T47D (cell line): ENCODE measurements at regions not wholly inside any gene's neighbourhood (a gene's known extent, or its start where the extent isn't known, plus 50 kb on each side); places are given as distances from the start of the nearest gene placed in this dataset.

Experiments
- DNase-seq, 2 experiments: peaks; one replicate each; pipeline versions ENCODE4 v3.0.0 to v3.0.0-alpha.2; 2011 to 2012; ENCODE audit warnings: low read depth in 1 of 2, low spot score in 1 of 2
- JUND ChIP-seq: IDR thresholded peaks from 2 replicates; pipeline ENCODE4 v1.6.1; 2012; ENCODE audit warnings: low read depth
- in situ Hi-C: cut with HindIII; loops from 2 replicates; pipeline ENCODE4 v1.10.0; 2016; ENCODE audit warnings: low sequenced_read_pairs, low pct_unique_long_range_greater_than_20kb

DNA sequence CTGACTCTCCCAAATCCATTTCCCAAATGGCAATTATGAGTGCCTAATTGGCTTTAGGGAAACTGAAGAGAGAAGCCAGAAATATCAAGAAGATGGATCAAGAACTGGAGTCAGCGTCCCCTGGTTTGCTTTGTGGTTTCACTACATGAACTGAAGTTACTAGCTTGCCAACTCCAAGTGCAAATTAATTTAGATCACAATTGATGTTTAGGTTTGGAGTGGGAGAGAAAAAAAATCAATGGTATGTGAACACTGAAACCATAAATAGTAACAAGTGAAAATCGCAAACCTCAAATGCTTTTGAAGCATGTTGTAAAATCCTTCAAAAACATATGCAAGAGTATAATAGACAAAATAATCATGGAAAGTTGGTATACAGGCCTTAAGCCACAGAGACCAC lies 1528.6 kb upstream of the SLC10A2 start:
- TF ChIP-seq JUND: no peak
- no peak for DNase-seq
- in situ Hi-C loops: no loop called here

DNA sequence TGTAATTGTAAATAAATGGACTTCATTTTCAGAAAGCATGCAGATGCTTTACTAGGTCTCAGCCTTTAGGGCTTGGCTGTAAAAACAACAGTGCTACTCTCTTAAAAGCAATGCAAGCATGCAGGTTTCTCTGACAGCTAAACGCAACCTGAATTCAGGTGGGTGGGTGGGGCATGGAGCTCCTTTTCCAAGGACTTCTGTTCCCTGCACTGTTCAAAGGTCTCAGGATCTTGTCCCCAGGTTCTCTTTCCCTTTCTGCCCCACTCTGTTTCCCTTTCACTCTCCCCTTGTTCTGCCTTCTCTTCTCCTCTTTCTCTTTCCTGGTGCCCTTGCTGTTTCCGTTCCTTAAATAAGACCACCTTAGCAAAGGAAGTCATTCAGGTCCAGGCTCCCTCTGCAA lies 1527.5 kb upstream of the SLC10A2 start:
- TF ChIP-seq JUND: no peak
- no peak for DNase-seq
- in situ Hi-C loops: no loop called here

DNA sequence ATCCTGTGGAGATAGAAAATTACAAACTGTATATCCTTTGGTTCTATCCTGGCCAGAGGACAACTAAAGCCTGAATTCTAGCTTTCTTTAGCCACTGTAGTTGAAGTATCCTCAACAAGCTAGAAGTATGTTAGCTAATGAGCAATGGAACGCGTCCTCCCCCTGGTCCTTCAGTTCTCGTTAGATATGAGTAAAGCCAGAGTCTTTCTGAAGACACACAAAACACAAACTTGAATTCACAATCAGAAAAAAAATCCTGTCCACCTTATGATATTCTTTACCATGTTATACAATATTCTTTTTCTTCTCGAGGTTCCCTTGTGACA lies 1527.0 kb upstream of the SLC10A2 start:
- no peak for DNase-seq
- no peak for TF ChIP-seq JUND
- in situ Hi-C loops: no loop called here

DNA sequence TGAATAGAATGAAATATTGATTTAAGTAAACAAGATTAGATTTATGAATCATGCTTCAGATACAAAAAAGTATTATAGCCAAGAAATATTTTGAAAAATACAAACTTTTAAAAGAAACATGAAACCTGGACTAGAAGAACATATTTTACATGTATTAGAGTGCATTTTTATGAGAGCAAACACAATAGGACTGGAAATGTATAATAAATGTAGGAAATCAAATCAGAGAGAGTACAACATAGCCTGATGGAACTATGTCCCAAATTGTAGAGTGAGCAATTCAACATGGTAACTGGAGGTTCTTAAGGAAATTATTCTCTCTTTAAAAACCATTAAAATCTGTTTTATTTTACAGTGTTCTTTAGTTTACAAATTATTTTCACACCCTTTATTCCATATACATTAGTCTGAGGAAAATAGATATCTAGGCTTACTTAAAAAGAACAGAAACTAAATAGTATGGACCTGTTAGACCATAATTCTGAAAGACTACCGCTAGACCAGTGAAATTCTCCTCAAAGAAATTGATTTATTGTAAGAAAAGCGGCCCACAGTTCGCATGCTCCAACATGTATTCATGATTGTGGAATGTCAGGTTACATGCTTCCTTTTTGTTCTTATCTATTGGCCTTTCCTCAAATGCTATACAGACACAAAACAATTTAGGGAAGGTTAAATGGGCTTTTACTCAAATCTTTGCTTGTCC lies 1526.5 kb upstream of the SLC10A2 start:
- no peak for DNase-seq
- in situ Hi-C loops: no loop called here
- TF ChIP-seq JUND: no peak

DNA sequence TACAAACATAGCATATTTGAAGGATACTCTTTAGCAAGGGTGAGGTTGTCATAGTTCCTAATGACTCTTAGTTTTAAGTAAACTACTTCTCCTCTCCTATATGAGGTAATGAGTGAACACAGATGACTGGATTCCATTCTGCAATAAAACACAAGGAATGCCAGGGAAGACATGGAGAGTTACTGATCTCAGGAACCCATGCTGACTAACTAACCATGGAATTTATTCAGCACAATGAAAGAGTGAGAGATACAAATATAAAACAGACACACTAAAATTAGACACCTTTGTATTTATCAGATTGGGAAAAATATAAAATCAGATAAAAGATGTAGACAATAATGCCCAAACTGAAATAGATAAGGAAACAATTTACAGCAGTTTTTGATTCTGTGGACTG lies 1525.9 kb upstream of the SLC10A2 start:
- in situ Hi-C loops: no loop called here
- DNase-seq: no peak
- TF ChIP-seq JUND: no peak

DNA sequence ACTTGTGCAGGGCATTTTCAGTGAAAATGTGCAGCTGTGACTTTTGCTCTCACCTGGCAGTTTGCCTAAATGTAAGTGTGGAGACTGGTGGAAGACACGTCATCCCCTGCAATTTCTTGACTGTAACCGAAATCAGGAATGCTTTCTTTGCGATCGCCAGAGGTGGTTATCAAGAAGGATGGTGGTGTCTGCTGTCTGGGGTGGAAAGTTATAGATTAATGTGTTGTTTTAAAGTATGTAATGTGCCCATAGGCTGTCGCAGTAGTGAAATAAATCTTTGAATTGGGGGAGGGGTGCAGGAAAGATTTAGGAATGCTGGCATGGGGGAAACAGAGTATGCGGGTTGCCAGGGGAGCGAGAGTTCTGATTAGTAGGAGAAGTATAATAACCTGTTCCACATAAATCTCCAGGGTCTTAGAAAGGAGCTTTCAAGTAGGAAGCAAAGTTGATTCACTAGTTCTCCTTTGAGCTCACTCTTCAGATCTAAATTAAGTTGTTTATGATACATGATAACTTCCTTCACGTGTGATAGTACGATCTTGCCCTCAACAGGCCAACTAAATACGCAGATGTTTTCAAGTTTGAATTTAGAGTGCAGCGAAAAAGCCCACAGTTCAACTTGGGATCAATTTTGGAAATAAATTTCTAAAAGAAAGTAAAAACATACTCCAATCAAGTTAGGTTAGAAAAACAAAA lies 1520.0 kb upstream of the SLC10A2 start:
- no peak for TF ChIP-seq JUND
- in situ Hi-C loops: no loop called here
- DNase-seq: no peak

DNA sequence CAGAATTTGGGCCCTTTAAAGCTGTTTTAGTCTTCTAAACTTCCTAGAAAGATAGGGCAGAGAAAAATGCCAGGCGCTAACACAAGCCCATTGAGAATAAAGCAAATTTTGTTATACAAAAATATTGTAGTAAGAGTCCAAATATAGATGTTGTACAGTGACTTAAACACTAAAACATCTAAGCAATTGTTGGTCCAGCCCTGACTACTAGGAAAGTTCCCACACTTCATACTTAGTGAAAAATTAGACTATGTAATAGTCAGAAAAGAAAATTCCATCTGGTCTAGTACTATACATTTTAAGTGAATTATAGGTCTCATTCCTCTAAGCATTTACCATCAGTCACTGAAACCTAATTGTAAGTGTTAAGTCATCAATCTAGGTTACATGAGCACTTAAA lies 1518.3 kb upstream of the SLC10A2 start:
- no peak for TF ChIP-seq JUND
- in situ Hi-C loops: no loop called here
- DNase-seq: no peak

DNA sequence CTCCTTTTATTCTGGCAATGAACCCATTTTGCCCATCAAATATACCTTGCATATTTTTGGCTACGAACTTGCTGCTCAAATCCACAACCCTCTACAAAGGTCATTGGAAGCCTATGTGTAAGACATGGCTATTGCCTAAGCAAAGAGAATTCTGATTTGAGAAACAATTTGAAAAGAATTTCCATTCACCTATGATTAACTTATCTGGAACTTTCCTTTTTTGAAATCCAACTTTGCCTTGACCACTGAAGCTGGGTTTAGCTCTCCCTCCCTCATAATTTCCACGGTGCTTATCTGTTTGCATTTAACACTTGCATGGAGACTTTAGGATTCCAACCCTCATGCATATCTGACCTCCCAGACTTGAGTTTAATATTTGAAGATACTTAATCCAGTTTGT lies 1514.7 kb upstream of the SLC10A2 start:
- in situ Hi-C loops: no loop called here
- DNase-seq: no peak
- TF ChIP-seq JUND: no peak

DNA sequence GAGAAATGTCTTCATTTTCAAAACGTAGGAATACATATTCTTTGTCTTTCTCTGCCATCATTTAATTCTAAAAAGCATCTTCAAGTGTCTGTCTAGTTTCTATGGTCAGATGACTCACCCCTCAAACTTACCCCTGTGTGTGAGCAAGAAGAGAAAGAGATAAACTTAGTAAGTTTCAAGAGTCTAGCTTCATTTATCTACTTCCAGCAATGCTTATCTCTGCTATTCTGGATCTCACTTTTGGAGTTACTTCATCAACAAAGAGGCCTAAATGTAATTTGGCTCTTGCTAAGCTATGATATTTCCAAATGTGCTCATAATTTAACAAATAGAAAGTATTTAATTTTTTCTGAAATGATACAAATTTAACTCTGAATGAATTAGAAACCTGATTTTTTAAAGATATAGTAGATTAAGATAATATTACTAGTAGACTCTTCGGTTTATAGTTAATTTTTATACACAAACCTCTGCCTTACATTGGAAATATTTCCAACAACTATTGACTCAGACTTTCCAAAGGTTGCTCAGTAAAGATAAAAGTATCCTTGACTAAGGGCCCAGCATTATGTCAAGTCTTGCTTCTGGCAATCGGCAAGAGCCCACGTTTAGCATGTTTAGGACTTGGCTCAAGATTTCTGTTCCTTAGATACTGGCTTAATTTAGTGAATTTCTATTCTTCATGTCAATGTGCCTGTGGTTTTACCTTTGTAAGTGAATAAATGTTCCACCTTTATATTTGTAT lies 1511.0 kb upstream of the SLC10A2 start:
- DNase-seq: no peak
- in situ Hi-C loops: no loop called here
- no peak for TF ChIP-seq JUND

DNA sequence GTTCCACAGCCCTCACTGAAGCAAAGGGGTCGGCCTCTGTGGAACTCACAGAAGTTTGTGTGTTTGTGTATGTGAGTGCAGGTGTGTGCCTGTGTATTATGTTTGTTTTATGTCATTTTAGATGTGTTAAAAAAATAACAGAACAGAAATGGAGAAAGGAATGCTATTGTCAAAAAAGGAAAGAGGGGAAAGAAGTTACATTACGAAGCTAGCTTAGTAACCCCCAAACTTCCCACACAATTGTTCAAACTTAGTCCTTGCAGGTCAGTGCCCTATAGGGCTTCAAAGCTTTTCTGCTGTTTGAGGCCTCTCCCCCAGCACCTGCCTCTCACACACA lies 1505.6 kb upstream of the SLC10A2 start:
- DNase-seq: no peak
- TF ChIP-seq JUND: no peak

DNA sequence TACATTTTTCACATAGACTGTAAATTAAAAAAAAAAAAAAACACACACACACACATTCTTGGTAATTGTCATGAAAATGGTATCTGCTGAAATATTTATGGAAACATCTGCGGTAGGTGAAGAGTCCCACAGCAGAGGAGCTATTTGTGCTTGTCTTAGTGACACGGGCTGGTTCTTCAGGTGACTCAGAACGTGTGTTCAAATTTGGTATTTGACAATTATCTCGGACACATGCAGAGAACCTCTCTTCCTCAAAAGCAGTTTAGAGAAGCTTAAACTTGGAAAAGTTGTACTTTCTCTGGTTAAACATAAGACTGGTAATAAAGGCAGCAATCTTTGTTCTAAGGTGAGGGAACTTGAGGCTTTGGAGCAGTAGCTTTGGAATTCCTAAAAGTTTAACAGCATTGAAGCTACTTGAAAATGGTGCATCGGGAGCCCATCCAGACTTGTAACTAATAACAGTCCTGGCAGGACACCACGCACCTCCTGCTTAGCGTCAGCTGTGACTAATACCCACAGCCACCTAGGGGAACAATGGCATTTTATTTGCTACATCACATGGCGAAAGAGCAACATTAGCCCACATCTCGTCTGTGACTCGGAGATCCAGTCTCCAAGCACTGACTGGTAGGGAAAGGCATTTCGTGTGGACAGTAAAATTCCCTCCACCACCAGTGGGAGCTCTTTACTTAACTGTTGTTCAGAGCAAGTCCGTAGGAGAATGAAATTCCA lies 1505.1 kb upstream of the SLC10A2 start:
- no peak for TF ChIP-seq JUND
- in situ Hi-C loops: no loop called here
- DNase-seq: peak; percentile 43 to 82

More for the DNA sequence above, 1505.6 kb upstream of the SLC10A2 start:
- in situ Hi-C loops: no loop called here

DNA sequence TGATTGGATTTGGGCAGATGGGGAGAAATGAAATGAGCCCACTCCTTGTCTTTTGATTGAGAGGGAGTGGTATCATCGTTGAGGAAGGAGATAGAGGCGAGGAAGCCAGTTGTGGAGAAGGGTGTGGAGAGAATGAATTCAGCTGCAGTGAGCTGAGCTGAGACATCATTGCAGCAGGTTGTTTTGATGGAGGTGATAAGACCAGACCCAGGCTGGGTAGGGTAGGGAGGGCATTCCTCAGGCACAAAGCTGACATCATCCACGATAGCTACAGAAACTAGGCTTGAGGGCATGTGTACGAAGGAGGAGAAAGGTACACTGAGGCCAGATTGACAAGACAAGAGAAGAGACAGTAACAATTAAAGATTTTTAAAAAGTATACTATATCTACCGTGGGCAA lies 1500.9 kb upstream of the SLC10A2 start:
- no peak for DNase-seq
- no peak for TF ChIP-seq JUND
- in situ Hi-C loops: no loop called here

DNA sequence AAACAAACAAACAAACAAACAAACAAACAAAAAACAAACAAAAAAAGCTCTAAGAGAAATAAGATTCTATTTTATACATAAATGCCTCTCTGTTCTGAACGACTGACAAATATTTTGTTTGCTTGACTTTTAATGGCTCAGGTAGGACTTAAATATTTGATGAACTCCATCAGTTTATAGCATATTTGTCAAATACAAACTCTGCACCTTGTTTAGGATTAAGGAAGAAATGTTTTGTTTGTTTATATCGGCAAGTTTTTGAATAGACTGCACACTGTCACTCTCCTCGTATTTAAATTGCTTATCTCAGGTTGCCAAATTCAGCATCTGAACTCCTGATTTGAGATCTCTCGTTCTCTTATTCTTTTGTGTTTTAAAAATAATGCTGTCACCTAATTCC lies 1499.7 kb upstream of the SLC10A2 start:
- no peak for DNase-seq
- TF ChIP-seq JUND: no peak
- in situ Hi-C loops: no loop called here
